Epithelial cell of esophagus (primary cell): ENCODE measurements at regions not wholly inside any gene's neighbourhood (a gene's known extent, or its start where the extent isn't known, plus 50 kb on each side); places are given as distances from the start of the nearest gene placed in this dataset.

Experiments
- DNase-seq: peaks from one replicate; pipeline ENCODE4 v3.0.0; 2010; ENCODE audit warnings: low read depth
- H3K4me3 ChIP-seq: 2 replicates; pipeline ENCODE4 v1.5.1; 2011; ENCODE audit warnings: mild to moderate bottlenecking, low read length, control low read depth
- CTCF ChIP-seq: IDR thresholded peaks from 2 replicates; pipeline ENCODE4 v1.5.1; 2011; ENCODE audit warnings: low read depth, mild to moderate bottlenecking, low read length, control low read depth, inconsistent platforms; ENCODE audit not compliant: insufficient read depth; ENCODE audit errors: missing control alignments

DNA sequence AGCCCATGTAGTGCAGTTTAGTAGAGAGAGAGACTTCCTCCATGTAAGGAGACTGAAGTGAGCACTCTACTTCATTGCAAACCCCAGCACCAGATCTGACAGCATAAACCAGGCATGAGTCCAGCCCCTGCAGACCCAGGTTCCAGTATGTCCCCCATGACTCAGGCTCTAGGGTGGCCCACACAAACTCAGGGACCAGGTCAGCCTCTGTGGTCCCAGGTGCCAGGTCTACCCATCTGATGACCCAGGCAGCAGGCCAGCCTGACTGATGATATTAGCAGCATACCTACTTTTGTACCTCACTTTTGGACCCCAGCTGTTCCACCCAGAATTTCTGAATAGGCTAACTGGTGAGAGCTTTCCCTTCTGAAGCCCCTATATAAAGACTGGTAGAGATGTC lies 647.8 kb downstream of the ANXA1 start:
- DNase-seq = no peak
- TF ChIP-seq CTCF = no peak
- H3K4me3 ChIP-seq = no peak overlapping the region

- H3K4me3 ChIP-seq = no peak overlapping the region
- TF ChIP-seq CTCF = no peak
- no peak for DNase-seq
These were observed 653.4 kb downstream of the ANXA1 start for GRCh38 chr9:73805111-73805510.

DNA sequence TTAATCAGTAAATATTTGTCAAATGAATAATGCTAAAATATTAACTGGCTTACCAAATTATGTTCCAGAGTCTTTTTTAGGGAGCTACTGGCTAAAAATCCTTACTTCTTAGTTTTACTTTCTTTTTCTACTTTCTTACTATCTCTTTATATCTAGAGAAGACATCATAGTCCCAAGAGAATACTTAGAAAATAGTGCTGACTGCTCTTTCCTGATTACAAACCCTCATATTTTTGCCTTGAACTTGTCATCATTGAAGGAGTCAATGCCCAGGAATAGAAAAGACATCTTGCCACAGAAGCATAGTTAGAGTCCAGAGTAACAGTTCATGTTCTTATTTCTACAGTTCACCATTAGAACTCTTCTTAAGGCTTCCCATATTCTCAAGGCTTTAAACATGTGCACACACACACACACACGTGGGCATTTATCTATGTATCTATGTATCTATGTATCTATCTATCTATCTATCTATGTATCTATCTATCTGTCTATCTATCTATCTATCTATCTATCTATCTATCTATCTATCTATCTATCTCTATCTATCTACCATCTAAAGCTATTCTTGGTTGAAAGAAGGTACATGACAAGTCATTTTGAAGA lies 654.3 kb downstream of the ANXA1 start:
- no peak for DNase-seq
- H3K4me3 ChIP-seq = no peak overlapping the region
- TF ChIP-seq CTCF = no peak

GRCh38 chr9:73806876-73807275 lies 655.2 kb downstream of the ANXA1 start:
- no peak for TF ChIP-seq CTCF
- no peak overlapping the region for H3K4me3 ChIP-seq
- no peak for DNase-seq

DNA sequence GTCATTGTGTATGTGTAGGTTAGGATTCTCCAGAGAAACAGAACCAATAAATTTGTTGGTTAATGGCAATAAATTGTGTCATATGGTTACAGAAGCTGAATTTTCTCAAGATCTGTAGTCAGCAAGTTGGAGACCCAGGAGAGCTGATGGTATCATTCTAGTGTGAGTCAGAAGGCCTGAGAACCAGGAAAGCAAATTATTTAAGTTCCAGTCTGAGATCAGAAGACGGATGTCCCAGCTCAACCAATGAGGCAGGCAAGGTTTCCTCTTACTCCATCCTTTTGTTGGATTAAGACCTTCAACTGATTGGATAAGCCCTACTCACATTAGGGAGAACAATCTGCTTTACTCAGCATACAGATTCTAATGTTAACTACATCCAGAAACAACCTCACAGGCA lies 656.3 kb downstream of the ANXA1 start:
- H3K4me3 ChIP-seq = no peak overlapping the region
- no peak for TF ChIP-seq CTCF
- peak; percentile 19 for DNase-seq

- no peak overlapping the region for H3K4me3 ChIP-seq
- TF ChIP-seq CTCF = no peak
- peak; percentile 3 for DNase-seq
These were observed 659.0 kb downstream of the ANXA1 start for GRCh38 chr9:73810585-73811215.

GRCh38 chr9:73813546-73813945 lies 661.9 kb downstream of the ANXA1 start:
- DNase-seq = no peak
- TF ChIP-seq CTCF = no peak
- no peak overlapping the region for H3K4me3 ChIP-seq
